Thyroid gland (tissue), 4 donors: ENCODE measurements at regions not wholly inside any gene's neighbourhood (a gene's known extent, or its start where the extent isn't known, plus 50 kb on each side); places are given as distances from the start of the nearest gene placed in this dataset.

Experiments
- DNase-seq, 2 donors: peaks; one replicate each; pipeline ENCODE4 v3.0.0-alpha.2; 2019
- H3K27ac ChIP-seq, 3 donors: fragments of 200-600 bp; sonication (generic); 1 replicate in 2 of 3; 2 replicates in 1 of 3; pipeline ENCODE4 v1.5.1; 2016 to 2019; ENCODE audit warnings: mild to moderate bottlenecking in 1 of 3, moderate library complexity in 1 of 3
- H3K27me3 ChIP-seq: fragments of 200-600 bp; sonication (generic); one replicate; pipeline ENCODE4 v1.5.1; 2019
- H3K36me3 ChIP-seq, 2 donors: fragments of 200-600 bp; sonication (generic); one replicate each; pipeline ENCODE4 v1.5.1; 2016 to 2019
- H3K4me1 ChIP-seq, 2 donors: fragments of 200-600 bp; sonication (generic); one replicate each; pipeline ENCODE4 v1.5.1; 2017 to 2019
- H3K4me3 ChIP-seq, 3 donors: fragments of 200-600 bp; sonication (generic); replicated peaks in 1 of 3; 1 replicate in 2 of 3; 2 replicates in 1 of 3; pipeline ENCODE4 v1.5.1; 2016; ENCODE audit warnings: mild to moderate bottlenecking in 1 of 3
- H3K9me3 ChIP-seq: fragments of 200-600 bp; sonication (generic); one replicate; pipeline ENCODE4 v1.5.1; 2017
- POLR2A ChIP-seq, 2 donors: fragments of 450-650 bp; IDR thresholded peaks; one replicate each; pipeline ENCODE4 v1.6.1; 2017; ENCODE audit warnings: antibody characterized with exemption in 2 of 2, mild to moderate bottlenecking in 2 of 2, moderate library complexity in 1 of 2
- WGBS, 2 donors: methylation state at CpG; one replicate each; pipeline ENCODE4 v1.1.5; 2017; 5-methylcytosine and 5-hydroxymethylcytosine counted together
- intact Hi-C: fragments of 100-400 bp; cut with DNase I; formaldehyde crosslinking; loops from one replicate; pipeline ENCODE4 v1.15.1; 2023
- TF ChIP-seq, protein P1 (sequence below), 6 experiments: fragments of 200-600 bp in 3 of 6; fragments of 450-650 bp in 3 of 6; sonication (generic) in 3 of 6; IDR thresholded peaks; one replicate each; pipeline ENCODE4 v1.5.1; 2016 to 2019; ENCODE audit warnings: antibody characterized with exemption in 6 of 6, mild to moderate bottlenecking in 2 of 6, inconsistent platforms in 1 of 6, moderate library complexity in 1 of 6

DNA sequence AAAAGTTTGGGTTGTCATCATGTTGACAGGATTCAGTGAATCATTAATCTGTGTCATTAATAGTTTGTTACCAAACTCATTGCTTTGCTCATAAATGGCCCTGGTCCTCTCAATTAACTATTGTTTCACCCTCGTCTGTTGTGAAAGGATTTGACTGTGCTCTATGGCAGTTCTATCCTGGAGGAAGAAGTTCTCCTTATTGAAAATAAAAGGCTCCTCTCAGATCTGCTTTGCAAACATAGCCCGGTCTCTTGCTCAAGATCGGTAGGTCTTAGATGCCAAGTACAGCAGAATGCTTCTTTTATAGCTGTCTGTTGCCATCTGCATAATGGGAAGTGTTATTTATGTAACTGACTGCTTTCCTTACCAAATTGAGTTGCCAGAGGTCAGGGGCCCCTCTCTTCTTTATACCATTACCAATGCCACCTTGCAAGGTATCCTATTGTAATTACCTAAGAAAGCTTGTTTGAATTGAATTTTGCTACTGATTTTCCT is 146.5 kb downstream of the EBLN2 start:
- Histone ChIP-seq H3K4me1 (no peaks in the 10 kb centered on the region), H3K4me3 (no peak overlapping the region), H3K27me3 (no peaks in the 10 kb centered on the region), H3K27ac (no peak overlapping the region), H3K9me3 (no peaks in the 10 kb centered on the region), H3K36me3 (no peaks in the 10 kb centered on the region)
- intact Hi-C loops = no loop called here
- no peak for TF ChIP-seq POLR2A (IDR thresholded peaks at IDR 0.05)
- TF ChIP-seq, protein P1, sequence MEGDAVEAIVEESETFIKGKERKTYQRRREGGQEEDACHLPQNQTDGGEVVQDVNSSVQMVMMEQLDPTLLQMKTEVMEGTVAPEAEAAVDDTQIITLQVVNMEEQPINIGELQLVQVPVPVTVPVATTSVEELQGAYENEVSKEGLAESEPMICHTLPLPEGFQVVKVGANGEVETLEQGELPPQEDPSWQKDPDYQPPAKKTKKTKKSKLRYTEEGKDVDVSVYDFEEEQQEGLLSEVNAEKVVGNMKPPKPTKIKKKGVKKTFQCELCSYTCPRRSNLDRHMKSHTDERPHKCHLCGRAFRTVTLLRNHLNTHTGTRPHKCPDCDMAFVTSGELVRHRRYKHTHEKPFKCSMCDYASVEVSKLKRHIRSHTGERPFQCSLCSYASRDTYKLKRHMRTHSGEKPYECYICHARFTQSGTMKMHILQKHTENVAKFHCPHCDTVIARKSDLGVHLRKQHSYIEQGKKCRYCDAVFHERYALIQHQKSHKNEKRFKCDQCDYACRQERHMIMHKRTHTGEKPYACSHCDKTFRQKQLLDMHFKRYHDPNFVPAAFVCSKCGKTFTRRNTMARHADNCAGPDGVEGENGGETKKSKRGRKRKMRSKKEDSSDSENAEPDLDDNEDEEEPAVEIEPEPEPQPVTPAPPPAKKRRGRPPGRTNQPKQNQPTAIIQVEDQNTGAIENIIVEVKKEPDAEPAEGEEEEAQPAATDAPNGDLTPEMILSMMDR (IDR thresholded peaks at IDR 0.05) = no peak
- WGBS, 2 donors = 87 to 94% methylated on average over 3 of the region's 3 CpGs
- DNase-seq = no peak

DNA sequence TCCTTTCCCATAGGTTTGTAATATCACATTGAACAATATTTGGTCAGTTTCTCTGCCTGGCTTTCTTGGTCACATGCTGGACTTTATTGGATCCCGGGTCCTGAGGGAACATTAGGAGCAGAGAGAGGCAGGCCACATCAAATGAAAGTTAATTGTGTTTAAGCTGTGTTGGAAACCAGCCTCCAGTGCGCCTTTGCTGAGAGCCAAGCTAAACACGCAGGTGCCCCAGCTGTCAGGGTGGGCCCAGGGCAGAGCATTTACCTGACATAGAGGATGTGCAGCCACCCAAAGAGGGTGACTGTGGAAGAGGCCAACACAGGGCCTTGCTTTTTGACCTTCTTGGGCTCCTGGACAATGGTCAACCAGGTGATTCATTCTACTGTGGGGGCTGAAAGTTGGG is 149.3 kb downstream of the EBLN2 start:
- Histone ChIP-seq H3K27ac (no peak overlapping the region), H3K36me3 (no peaks in the 10 kb centered on the region), H3K4me1 (no peaks in the 10 kb centered on the region), H3K4me3 (no peak overlapping the region), H3K9me3 (no peaks in the 10 kb centered on the region), H3K27me3 (no peaks in the 10 kb centered on the region)
- intact Hi-C loops = no loop called here
- DNase-seq = no peak
- WGBS, 2 donors = 81 to 87% methylated on average over 3 of the region's 3 CpGs
- no peak for TF ChIP-seq POLR2A (IDR thresholded peaks at IDR 0.05)
- TF ChIP-seq, protein P1 (IDR thresholded peaks at IDR 0.05) = no peak

DNA sequence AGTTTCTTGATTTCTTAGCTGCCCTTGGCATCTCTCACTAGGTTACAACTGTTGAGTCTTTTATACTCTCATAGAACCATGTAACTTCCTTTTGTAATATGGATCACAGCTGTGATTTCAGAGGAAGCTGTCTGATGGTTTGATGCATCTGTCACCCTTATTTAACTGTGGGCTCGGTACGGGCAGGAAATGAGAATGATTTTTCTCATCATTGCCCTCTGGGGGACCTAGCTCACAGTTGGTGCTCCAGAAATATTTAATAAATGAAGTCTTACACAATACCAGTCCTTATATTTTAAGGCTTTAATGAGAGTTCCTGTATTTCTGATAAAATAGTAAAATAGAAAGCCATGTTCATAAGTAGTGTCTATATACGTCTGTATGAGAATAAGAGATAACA is 151.2 kb downstream of the EBLN2 start:
- H3K36me3 ChIP-seq = no peaks in the 10 kb centered on the region
- no peaks in the 10 kb centered on the region for H3K4me1 ChIP-seq
- 76 to 89% methylated on average over 3 of the region's 3 CpGs for WGBS, 2 donors
- no peak overlapping the region for H3K4me3 ChIP-seq
- no peaks in the 10 kb centered on the region for H3K9me3 ChIP-seq
- intact Hi-C loops = no loop called here
- no peak for DNase-seq
- no peak for TF ChIP-seq POLR2A (IDR thresholded peaks at IDR 0.05)
- no peaks in the 10 kb centered on the region for H3K27me3 ChIP-seq
- no peak overlapping the region for H3K27ac ChIP-seq

DNA sequence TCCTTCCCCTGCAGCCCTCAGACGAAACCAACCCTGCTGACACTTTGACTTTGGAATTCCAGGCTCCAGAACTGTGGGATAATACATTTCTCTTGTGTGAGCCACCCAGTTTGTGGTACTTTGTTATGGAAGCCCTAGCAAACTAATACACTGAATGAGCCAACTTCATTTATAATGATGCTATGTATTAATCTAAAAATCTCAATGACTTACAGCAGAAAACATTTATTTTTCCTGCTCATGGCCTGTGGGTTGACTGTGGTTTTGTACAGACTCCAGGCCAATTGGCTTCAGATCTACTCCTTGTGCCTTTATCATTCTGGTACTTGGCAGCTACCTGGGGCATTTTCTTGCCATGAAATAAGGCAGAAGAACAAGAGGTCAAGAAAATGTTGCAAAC is 152.4 kb downstream of the EBLN2 start:
- Histone ChIP-seq H3K36me3 (no peaks in the 10 kb centered on the region), H3K4me1 (no peaks in the 10 kb centered on the region), H3K9me3 (no peaks in the 10 kb centered on the region), H3K27me3 (no peaks in the 10 kb centered on the region), H3K27ac (no peak overlapping the region), H3K4me3 (no peak overlapping the region)
- DNase-seq = no peak
- TF ChIP-seq POLR2A (IDR thresholded peaks at IDR 0.05) = no peak
- TF ChIP-seq, protein P1 (IDR thresholded peaks at IDR 0.05) = no peak
- 83 to 95% methylated on average over 1 of the region's 1 CpG for WGBS, 2 donors
- intact Hi-C loops = no loop called here

DNA sequence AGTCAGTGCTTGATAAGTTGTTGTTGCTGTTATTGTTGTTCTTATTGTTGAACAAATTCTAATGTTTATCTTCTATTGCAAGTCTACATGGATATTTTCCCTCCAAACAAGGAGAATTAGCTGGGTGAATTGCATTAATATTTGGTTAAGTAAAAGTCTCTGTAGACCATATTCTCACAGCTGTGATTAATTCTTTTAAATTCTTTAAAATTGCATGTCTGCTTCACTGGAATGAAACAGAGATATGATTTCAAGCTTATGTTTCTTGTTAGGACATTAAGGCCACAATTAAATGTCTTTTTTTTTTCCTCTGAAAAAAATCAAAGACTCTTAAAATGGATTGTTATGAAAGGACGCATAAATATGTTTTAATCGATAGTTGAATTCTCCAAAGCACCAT is 153.4 kb downstream of the EBLN2 start:
- no peak overlapping the region for H3K27ac ChIP-seq
- TF ChIP-seq, protein P1 (IDR thresholded peaks at IDR 0.05) = no peak
- no peak for TF ChIP-seq POLR2A (IDR thresholded peaks at IDR 0.05)
- intact Hi-C loops = no loop called here
- no peak for DNase-seq
- H3K4me3 ChIP-seq = no peak overlapping the region
- H3K9me3 ChIP-seq = no peaks in the 10 kb centered on the region
- no peaks in the 10 kb centered on the region for H3K36me3 ChIP-seq
- WGBS, 2 donors = 79 to 85% methylated on average over 2 of the region's 2 CpGs
- H3K27me3 ChIP-seq = no peaks in the 10 kb centered on the region
- H3K4me1 ChIP-seq = no peaks in the 10 kb centered on the region

DNA sequence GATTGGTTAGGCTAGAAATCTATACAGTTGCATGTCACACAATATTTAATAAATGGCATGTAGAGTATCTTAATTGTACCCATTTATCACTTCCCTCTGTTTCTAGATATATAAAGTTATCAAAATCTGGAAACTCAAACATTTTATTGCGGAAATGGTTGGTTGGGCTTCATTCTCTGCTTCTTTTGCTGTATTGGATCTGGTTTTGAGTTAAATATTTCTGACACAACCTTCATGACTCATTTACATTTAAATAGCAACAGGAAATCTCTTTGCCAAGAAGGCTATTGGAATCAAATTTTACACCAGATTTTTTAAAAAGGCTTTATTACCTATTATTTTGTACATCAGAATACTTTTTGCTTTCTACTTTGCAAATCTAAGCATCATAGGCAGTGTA is 153.8 kb downstream of the EBLN2 start:
- no peak overlapping the region for H3K4me3 ChIP-seq
- DNase-seq = no peak
- H3K27ac ChIP-seq = no peak overlapping the region
- WGBS, 2 donors = 85% methylated on average over 1 of the region's 1 CpG
- intact Hi-C loops = no loop called here
- H3K9me3 ChIP-seq = no peaks in the 10 kb centered on the region
- no peaks in the 10 kb centered on the region for H3K27me3 ChIP-seq
- no peaks in the 10 kb centered on the region for H3K36me3 ChIP-seq
- H3K4me1 ChIP-seq = no peaks in the 10 kb centered on the region
- TF ChIP-seq, protein P1 (IDR thresholded peaks at IDR 0.05) = no peak
- no peak for TF ChIP-seq POLR2A (IDR thresholded peaks at IDR 0.05)
